ENCODE measurements at regions not wholly inside any gene's neighbourhood (a gene's known extent, or its start where the extent isn't known, plus 50 kb on each side); places are given as distances from the start of the nearest gene placed in this dataset.

- TF ChIP-seq PATZ1 (CRISPR knock-in tag; IDR thresholded peaks at IDR 0.05) = peak; percentile 28; the same call in 1 of the 2 replicates
Observed at GRCh38 chr6:43964659-43965570, 162.3 kb downstream of the MRPL14 start (continued).

- H3K36me3 ChIP-seq (replicated peaks in 1 of 2; ENCODE audit: control insufficient read depth in 1 of 2, insufficient read depth in 2 of 2, low read length in 2 of 2) = no peaks in the 10 kb centered on the region
- no peak for FAIRE-seq
- no peak for ATAC-seq
- no peak overlapping the region for H3K27ac ChIP-seq (ENCODE audit: extremely low read length, insufficient read depth, low read length)
- H3K9ac ChIP-seq (ENCODE audit: insufficient read depth, low read depth, low read length) = no peak overlapping the region
- WGBS (ENCODE audit: low lambda C conversion rate) = 64% methylated on average over 6 of the region's 6 CpGs
- no TSS peak for BruUV-seq (replicated peaks)
- peaks cover 0 to 17% of the 10 kb centered on the region in 2 experiments; a peak in 3 of 5 replicates for H3K27me3 ChIP-seq (ENCODE audit: control insufficient read depth in 1 of 2, insufficient read depth in 2 of 2, low read length in 2 of 2)
- H3K4me1 ChIP-seq (ENCODE audit: insufficient read depth, low read length) = peaks cover 28% of the 10 kb centered on the region
- intact Hi-C loops (cut with micrococcal nuclease; ENCODE audit: unreplicated experiment) = no loop called here
- no peak overlapping the region for H3K4me3 ChIP-seq (replicated peaks in 1 of 3; ENCODE audit: insufficient read depth in 1 of 3, low read depth in 2 of 3, low read length in 3 of 3)
- H3K9me3 ChIP-seq (ENCODE audit: low read length) = no peaks in the 10 kb centered on the region
- H3K4me2 ChIP-seq (ENCODE audit: low read depth, low read length) = peak overlapping the region; percentile 1; the same call in 1 of the 2 replicates
- DNase-seq (ENCODE audit: low spot score) = no peak
- no peaks in the 10 kb centered on the region for H4K20me1 ChIP-seq (ENCODE audit: insufficient read depth, low read length)
- H3K79me2 ChIP-seq (ENCODE audit: insufficient read depth, low read length) = no peaks in the 10 kb centered on the region
- in situ Hi-C loops (cut with HindIII; ENCODE audit: extremely low pct_ligation_motif_present, low pct_unique_long_range_greater_than_20kb) = no loop called here
- ChIA-PET CTCF (ENCODE audit: low intra/inter-chr PET ratio, low total read pairs) (no interaction called here), POLR2A (no interaction called here)
- H2AFZ ChIP-seq (ENCODE audit: low read length) = no peak overlapping the region
- TF ChIP-seq BHLHE40 (IDR thresholded peaks at IDR 0.05; ENCODE audit: low read length) = no peak
- no peak for TF ChIP-seq SP140L (CRISPR knock-in tag; IDR thresholded peaks at IDR 0.05; ENCODE audit: borderline replicate concordance)
- TF ChIP-seq FOXA1 (IDR thresholded peaks at IDR 0.05) = no peak
- TF ChIP-seq FOXA1 (CRISPR knock-in tag; IDR thresholded peaks at IDR 0.05) = no peak
- no peak for TF ChIP-seq HNF1A (IDR thresholded peaks at IDR 0.05; ENCODE audit: low read depth)
- TF ChIP-seq HNF1A (CRISPR knock-in tag; IDR thresholded peaks at IDR 0.05; ENCODE audit: borderline replicate concordance) = no peak
- peak; percentile 90 for TF ChIP-seq ZKSCAN1 (IDR thresholded peaks at IDR 0.05; ENCODE audit: low read length)
- no peak for TF ChIP-seq NR3C1 (CRISPR knock-in tag; IDR thresholded peaks at IDR 0.05)
- TF ChIP-seq ZNF12 (CRISPR knock-in tag; IDR thresholded peaks at IDR 0.05) = no peak
- TF ChIP-seq, protein P1, sequence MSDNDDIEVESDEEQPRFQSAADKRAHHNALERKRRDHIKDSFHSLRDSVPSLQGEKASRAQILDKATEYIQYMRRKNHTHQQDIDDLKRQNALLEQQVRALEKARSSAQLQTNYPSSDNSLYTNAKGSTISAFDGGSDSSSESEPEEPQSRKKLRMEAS (IDR thresholded peaks at IDR 0.05) = no peak
- no peak for TF ChIP-seq ELF1 (CRISPR knock-in tag; IDR thresholded peaks at IDR 0.05)
- no peak for TF ChIP-seq ZNF44 (CRISPR knock-in tag; IDR thresholded peaks at IDR 0.05)
- TF ChIP-seq MBNL3 (CRISPR knock-in tag; conservative IDR thresholded peaks at IDR 0.05) = 0 out of 2 replicates have a peak, but pooled peaks have one; percentile 45
- TF ChIP-seq, protein P2, sequence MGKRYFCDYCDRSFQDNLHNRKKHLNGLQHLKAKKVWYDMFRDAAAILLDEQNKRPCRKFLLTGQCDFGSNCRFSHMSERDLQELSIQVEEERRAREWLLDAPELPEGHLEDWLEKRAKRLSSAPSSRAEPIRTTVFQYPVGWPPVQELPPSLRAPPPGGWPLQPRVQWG (CRISPR knock-in tag; IDR thresholded peaks at IDR 0.05; ENCODE audit: borderline replicate concordance, low read depth) = no peak
- no peak for TF ChIP-seq MIER2 (CRISPR knock-in tag; IDR thresholded peaks at IDR 0.05)
Observed at GRCh38 chr6:43963877-43964658, 163.2 kb downstream of the MRPL14 start.
